OCI-LY3 (cell line): ENCODE measurements at regions not wholly inside any gene's neighbourhood (a gene's known extent, or its start where the extent isn't known, plus 50 kb on each side); places are given as distances from the start of the nearest gene placed in this dataset.

Experiments
- CTCF ChIP-seq: fragments of 200-600, 300-600 bp; sonication (generic); IDR thresholded peaks from 2 replicates; pipeline ENCODE4 v1.5.1; 2014; ENCODE audit warnings: antibody characterized with exemption, low read length, low read depth
- EZH2phosphoT487 ChIP-seq: fragments of 200-600 bp; shearing (Covaris generic); IDR thresholded peaks from 2 replicates; pipeline ENCODE4 v1.6.1; 2018; ENCODE audit warnings: antibody characterized with exemption, mixed run types, low read depth

- TF ChIP-seq CTCF (no peak), EZH2phosphoT487 (no peak)
Measured at GRCh38 chr16:63684149-63685101, 1437.4 kb downstream of the CDH11 start.
